Transverse colon (tissue), 4 donors: ENCODE measurements at regions not wholly inside any gene's neighbourhood (a gene's known extent, or its start where the extent isn't known, plus 50 kb on each side); places are given as distances from the start of the nearest gene placed in this dataset.

ENCODE experiments used
- DNase-seq: peaks from one replicate; pipeline ENCODE4 v3.0.0-alpha.2; 2019
- H3K27ac ChIP-seq, 4 donors: fragments of 200-600 bp; sonication (generic); 2 replicates each; pipeline ENCODE4 v1.5.1; 2016 to 2018; ENCODE audit warnings: inconsistent platforms in 4 of 4
- H3K27me3 ChIP-seq: fragments of 200-600 bp; sonication (generic); 2 replicates; pipeline ENCODE4 v1.5.1; 2017; ENCODE audit warnings: inconsistent platforms
- H3K36me3 ChIP-seq, 4 donors: fragments of 200-600 bp; sonication (generic); 2 replicates each; pipeline ENCODE4 v1.5.1; 2017 to 2019; ENCODE audit warnings: inconsistent platforms in 4 of 4
- H3K4me1 ChIP-seq, 4 donors: fragments of 200-600 bp; sonication (generic); 2 replicates each; pipeline ENCODE4 v1.5.1; 2017 to 2020; ENCODE audit warnings: inconsistent platforms in 4 of 4
- H3K4me3 ChIP-seq, 4 donors: fragments of 200-600 bp; sonication (generic); 1 replicate in 1 of 4; 2 replicates in 3 of 4; pipeline versions ENCODE4 v1.5.1 to v1.6.1; 2017 to 2019; ENCODE audit warnings: inconsistent platforms in 4 of 4
- H3K9me3 ChIP-seq, 2 donors: fragments of 200-600 bp; sonication (generic); 2 replicates each; pipeline ENCODE4 v1.5.1; 2017 to 2019; ENCODE audit warnings: inconsistent platforms in 2 of 2
- CTCF ChIP-seq, 5 experiments: fragments of 200-600 bp in 3 of 5; fragments of 450-650 bp in 2 of 5; sonication (generic) in 3 of 5; IDR thresholded peaks; 1 replicate in 2 of 5; 2 replicates in 3 of 5; pipeline ENCODE4 v1.5.1; 2016 to 2017; ENCODE audit warnings: antibody characterized with exemption in 5 of 5, inconsistent platforms in 3 of 5, mild to moderate bottlenecking in 2 of 5, moderate library complexity in 1 of 5
- EP300 ChIP-seq: sonication (generic); formaldehyde crosslinking; IDR thresholded peaks from one replicate; pipeline ENCODE4 v1.6.1; 2017; ENCODE audit warnings: antibody characterized with exemption, low read depth
- POLR2A ChIP-seq: fragments of 450-650 bp; IDR thresholded peaks from one replicate; pipeline ENCODE4 v1.6.1; 2016; ENCODE audit warnings: antibody characterized with exemption, mild to moderate bottlenecking, moderate library complexity
- POLR2AphosphoS5 ChIP-seq, 3 donors: sonication (generic); formaldehyde crosslinking; IDR thresholded peaks; one replicate each; pipeline ENCODE4 v1.6.1; 2016; ENCODE audit warnings: antibody characterized with exemption in 3 of 3
- WGBS, 2 donors: methylation state at CpG; one replicate each; pipeline ENCODE4 v1.1.5; 2018; ENCODE audit warnings: low coverage in 1 of 2; 5-methylcytosine and 5-hydroxymethylcytosine counted together
- in situ Hi-C, 4 donors: fragments of 200-750 bp; cut with MboI; loops; one replicate each; pipeline versions ENCODE4 v1.15.0 to v1.15.1; 2017; ENCODE audit warnings: low sequenced_read_pairs in 3 of 4, low pct_ligation_motif_present in 1 of 4, low pct_unique_long_range_greater_than_20kb in 1 of 4
- intact Hi-C: fragments of 100-400 bp; cut with DNase I; formaldehyde crosslinking; loops from one replicate; pipeline ENCODE4 v1.15.1; 2023; ENCODE audit warnings: low total_unique reads

GRCh38 chr2:76256458-76257088 lies 545.9 kb upstream of the GCFC2 start:
- no peaks in the 10 kb centered on the region for H3K36me3 ChIP-seq
- H3K9me3 ChIP-seq, result no peaks in the 10 kb centered on the region
- no peaks in the 10 kb centered on the region for H3K4me1 ChIP-seq
- no peaks in the 10 kb centered on the region for H3K27me3 ChIP-seq
- WGBS, 2 donors, result 26 to 36% methylated on average over 3 of the region's 3 CpGs
- H3K4me3 ChIP-seq, result no peak overlapping the region
- in situ Hi-C loops (no loop called here), intact Hi-C loops (no loop called here)
- H3K27ac ChIP-seq, result no peak overlapping the region
- TF ChIP-seq POLR2AphosphoS5 (IDR thresholded peaks at IDR 0.05) (no peak), POLR2A (no peak), EP300 (no peak)
- no peak for DNase-seq

GRCh38 chr2:76252704-76253103 lies 542.0 kb upstream of the GCFC2 start:
- no peaks in the 10 kb centered on the region for H3K4me1 ChIP-seq
- in situ Hi-C loops (no loop called here), intact Hi-C loops (no loop called here)
- H3K9me3 ChIP-seq, result no peaks in the 10 kb centered on the region
- H3K27me3 ChIP-seq, result no peaks in the 10 kb centered on the region
- H3K4me3 ChIP-seq, result no peak overlapping the region
- H3K36me3 ChIP-seq, result no peaks in the 10 kb centered on the region
- 36 to 67% methylated on average over 1 of the region's 1 CpG for WGBS, 2 donors
- no peak overlapping the region for H3K27ac ChIP-seq
- no peak for TF ChIP-seq POLR2AphosphoS5 (IDR thresholded peaks at IDR 0.05)
- no peak for TF ChIP-seq EP300
- no peak for TF ChIP-seq POLR2A
- TF ChIP-seq CTCF (IDR thresholded peaks at IDR 0.05), result no peak
- no peak for DNase-seq

- DNase-seq, result no peak
- Histone ChIP-seq H3K4me3 (no peak overlapping the region), H3K4me1 (no peaks in the 10 kb centered on the region), H3K36me3 (no peaks in the 10 kb centered on the region), H3K9me3 (no peaks in the 10 kb centered on the region), H3K27ac (no peak overlapping the region), H3K27me3 (no peaks in the 10 kb centered on the region)
- WGBS, 2 donors, result 57 to 73% methylated on average over 2 of the region's 2 CpGs
- intact Hi-C loops (no loop called here), in situ Hi-C loops (no loop called here)
- TF ChIP-seq POLR2A (no peak), CTCF (IDR thresholded peaks at IDR 0.05) (no peak), EP300 (no peak), POLR2AphosphoS5 (IDR thresholded peaks at IDR 0.05) (no peak)
These were observed 540.6 kb upstream of the GCFC2 start for GRCh38 chr2:76251342-76251741.

- 72% methylated on average over 3 of the region's 3 CpGs; no CpG with 5 or more reads in 1 of the 2 donors for WGBS, 2 donors
- TF ChIP-seq POLR2AphosphoS5 (IDR thresholded peaks at IDR 0.05) (no peak), POLR2A (no peak), EP300 (no peak), CTCF (IDR thresholded peaks at IDR 0.05) (no peak)
- Histone ChIP-seq H3K4me1 (no peaks in the 10 kb centered on the region), H3K27me3 (no peaks in the 10 kb centered on the region), H3K27ac (no peak overlapping the region), H3K4me3 (no peak overlapping the region), H3K9me3 (no peaks in the 10 kb centered on the region), H3K36me3 (no peaks in the 10 kb centered on the region)
- DNase-seq, result no peak
- intact Hi-C loops (no loop called here), in situ Hi-C loops (no loop called here)
These were observed 536.3 kb upstream of the GCFC2 start for GRCh38 chr2:76247006-76247405.
